ENCODE measurements at regions not wholly inside any gene's neighbourhood (a gene's known extent, or its start where the extent isn't known, plus 50 kb on each side); places are given as distances from the start of the nearest gene placed in this dataset.

GRCh38 chr6:134610411-134610810 is 292.5 kb upstream of the SGK1 start:
- TF ChIP-seq CTCF (IDR thresholded peaks at IDR 0.05) (no peak), EZH2 (IDR thresholded peaks at IDR 0.05) (no peak)

Measured in neural progenitor cell (in vitro differentiated cells).